HCT116 (cell line): ENCODE measurements at regions not wholly inside any gene's neighbourhood (a gene's known extent, or its start where the extent isn't known, plus 50 kb on each side); places are given as distances from the start of the nearest gene placed in this dataset.

ENCODE experiments used
- ATAC-seq: fragments of 200-7000 bp; cut with Tn5 transposase; 2 replicates; pipeline ENCODE4 v1.9.1; 2020; ENCODE audit warnings: mild to moderate bottlenecking, moderate library complexity
- BruUV-seq: library from RNA; stranded (reverse); fragments of 400-500 nt; replicated peaks from 2 replicates; lab custom pipeline; 2021; lab: Mats Ljungman, UMichigan
- CTCF ChIA-PET: fragments of 300-600 bp; sonication (Branson Sonifier 250); formaldehyde crosslinking; loops from one replicate; lab custom pipeline; 2021; ENCODE audit warnings: antibody characterized with exemption; lab: Charles Lee
- POLR2A ChIA-PET: fragments of 300-600, 350-600 bp; sonication (Branson Sonifier 250); formaldehyde crosslinking; loops from one replicate; lab custom pipeline; 2021; ENCODE audit warnings: antibody characterized with exemption; lab: Charles Lee
- RAD21 ChIA-PET, 2 experiments: fragments of 300-600 bp; sonication (Branson Sonifier 250); formaldehyde crosslinking; loops; one replicate each; lab custom pipeline; 2023; ENCODE audit warnings: low total read pairs in 2 of 2; ENCODE audit not compliant: uncharacterized antibody in 2 of 2, unreplicated experiment in 2 of 2, low non-redundant PET in 1 of 2; lab: Charles Lee
- DNase-seq: peaks from one replicate; pipeline ENCODE4 v3.0.0-alpha.2; 2010; ENCODE audit warnings: low read depth, low spot score
- H2AFZ ChIP-seq: fragments of 200-600 bp; shearing (Covaris generic), sonication (generic); 2 replicates; pipeline ENCODE4 v1.6.1; 2017; ENCODE audit warnings: low read depth, mixed run types, mixed read lengths, antibody characterized with exemption, low read length; ENCODE audit not compliant: poor library complexity, severe bottlenecking
- H3K27ac ChIP-seq: 2 replicates; pipeline ENCODE4 v1.5.1; 2012; ENCODE audit warnings: low read depth, low read length
- H3K27me3 ChIP-seq: fragments of 200-600 bp; sonication (generic); 2 replicates; pipeline ENCODE4 v1.6.1; 2016; ENCODE audit warnings: mixed run types, low read length, mixed read lengths; ENCODE audit not compliant: insufficient read depth
- H3K36me3 ChIP-seq, 2 experiments: fragments of 200-500 bp in 1 of 2; fragments of 200-600 bp in 1 of 2; sonication (Bioruptor generic) in 1 of 2; sonication (generic) in 1 of 2; 2 replicates each; pipeline versions ENCODE4 v1.5.1 to v1.6.1; 2014 to 2016; ENCODE audit warnings: low read length in 2 of 2, inconsistent platforms in 1 of 2, mixed read lengths in 1 of 2, mixed run types in 1 of 2; ENCODE audit not compliant: insufficient read depth in 2 of 2, control insufficient read depth in 1 of 2
- H3K4me1 ChIP-seq, 2 experiments: fragments of 200-600 bp in 1 of 2; sonication (generic) in 1 of 2; 2 replicates each; pipeline versions ENCODE4 v1.5.1 to v1.6.1; 2012 to 2017; ENCODE audit warnings: low read length in 2 of 2, inconsistent platforms in 1 of 2, mild to moderate bottlenecking in 1 of 2, mixed read lengths in 1 of 2, mixed run types in 1 of 2, moderate library complexity in 1 of 2; ENCODE audit not compliant: insufficient read depth in 2 of 2, control insufficient read depth in 1 of 2
- H3K4me2 ChIP-seq: fragments of 200-600 bp; sonication (generic); 2 replicates; pipeline ENCODE4 v1.6.1; 2017; ENCODE audit warnings: mixed run types, low read length, mixed read lengths
- H3K4me3 ChIP-seq, 2 experiments: fragments of 200-600 bp in 1 of 2; sonication (generic) in 1 of 2; replicated peaks in 1 of 2; 2 replicates each; pipeline ENCODE4 v1.5.1; 2011 to 2016; ENCODE audit warnings: low read length in 2 of 2, control low read depth in 1 of 2, low read depth in 1 of 2, mild to moderate bottlenecking in 1 of 2, mixed read lengths in 1 of 2, mixed run types in 1 of 2
- H3K79me2 ChIP-seq: fragments of 200-600 bp; sonication (generic); 2 replicates; pipeline ENCODE4 v1.6.1; 2017; ENCODE audit warnings: mild to moderate bottlenecking, mixed run types, low read length, moderate library complexity, mixed read lengths; ENCODE audit not compliant: insufficient read depth
- H3K9ac ChIP-seq: fragments of 200-600 bp; sonication (generic); 2 replicates; pipeline ENCODE4 v1.6.1; 2016; ENCODE audit warnings: low read length, mixed read lengths
- H3K9me2 ChIP-seq: fragments of 200-600 bp; sonication (generic), shearing (Covaris generic); 2 replicates; pipeline ENCODE4 v1.6.1; 2017; ENCODE audit warnings: mixed run types, mild to moderate bottlenecking, moderate library complexity; ENCODE audit not compliant: insufficient read depth
- H3K9me3 ChIP-seq, 2 experiments: fragments of 200-500 bp in 1 of 2; fragments of 200-600 bp in 1 of 2; sonication (Bioruptor generic) in 1 of 2; sonication (generic) in 1 of 2; 2 replicates each; pipeline ENCODE4 v1.6.1; 2014 to 2017; ENCODE audit warnings: low read length in 2 of 2, mixed read lengths in 2 of 2, inconsistent platforms in 1 of 2, low read depth in 1 of 2, mild to moderate bottlenecking in 1 of 2, mixed run types in 1 of 2, moderate library complexity in 1 of 2; ENCODE audit not compliant: control insufficient read depth in 1 of 2, insufficient read depth in 1 of 2
- H4K20me1 ChIP-seq: fragments of 200-600 bp; sonication (generic), shearing (Covaris generic); 2 replicates; pipeline ENCODE4 v1.6.1; 2017; ENCODE audit warnings: mixed run types, mild to moderate bottlenecking, moderate library complexity; ENCODE audit not compliant: insufficient read depth
- CBX3 ChIP-seq: IDR thresholded peaks from 2 replicates; pipeline ENCODE4 v1.6.1; 2012; ENCODE audit warnings: low read depth
- CEBPB ChIP-seq: IDR thresholded peaks from 2 replicates; pipeline ENCODE4 v1.6.1; 2012; ENCODE audit warnings: low read depth
- CTCF ChIP-seq, 3 experiments: fragments of 200-600 bp in 1 of 3; sonication (generic) in 1 of 3; IDR thresholded peaks in 2 of 3; conservative IDR thresholded peaks in 1 of 3; 2 replicates each; pipeline ENCODE4 v1.5.1; 2012 to 2017; ENCODE audit warnings: low read depth in 2 of 3, low read length in 2 of 3, antibody characterized with exemption in 1 of 3, borderline replicate concordance in 1 of 3, control low read depth in 1 of 3, mild to moderate bottlenecking in 1 of 3, mixed read lengths in 1 of 3, mixed run types in 1 of 3, moderate library complexity in 1 of 3; ENCODE audit not compliant: insufficient read depth in 1 of 3
- EGR1 ChIP-seq: IDR thresholded peaks from 2 replicates; pipeline ENCODE4 v1.6.1; 2012; ENCODE audit warnings: low read depth
- EZH2 ChIP-seq: fragments of 200-600 bp; sonication (generic); IDR thresholded peaks from 2 replicates; pipeline ENCODE4 v1.6.1; 2017; ENCODE audit warnings: antibody characterized with exemption, mixed run types
- EZH2phosphoT487 ChIP-seq: fragments of 200-600 bp; IDR thresholded peaks from 2 replicates; pipeline ENCODE4 v1.6.1; 2018; ENCODE audit warnings: antibody characterized with exemption, borderline replicate concordance
- POLR2A ChIP-seq: IDR thresholded peaks from 2 replicates; pipeline ENCODE4 v1.7.0; 2011; ENCODE audit warnings: borderline replicate concordance; ENCODE audit not compliant: insufficient read depth, insufficient read length; ENCODE audit errors: extremely low read depth
- REST ChIP-seq: IDR thresholded peaks from 2 replicates; pipeline ENCODE4 v1.6.1; 2012; ENCODE audit warnings: low read depth
- SRF ChIP-seq: IDR thresholded peaks from 2 replicates; pipeline ENCODE4 v1.6.1; 2012; ENCODE audit warnings: low read depth
- TCF7L2 ChIP-seq: IDR thresholded peaks from 2 replicates; pipeline ENCODE4 v1.7.0; 2011; ENCODE audit warnings: borderline replicate concordance, inconsistent platforms; ENCODE audit not compliant: insufficient read depth, insufficient read length; ENCODE audit errors: extremely low read depth
- ZFX ChIP-seq: fragments of 450-650 bp; IDR thresholded peaks from 2 replicates; pipeline ENCODE4 v1.6.1; 2017
- ZNF274 ChIP-seq: fragments of 200-500 bp; sonication (Bioruptor generic); IDR thresholded peaks from 2 replicates; pipeline ENCODE4 v1.6.1; 2014; ENCODE audit warnings: mild to moderate bottlenecking, low read depth, low read length, inconsistent platforms
- intact Hi-C: fragments of 100-400 bp; cut with micrococcal nuclease; formaldehyde crosslinking; loops from 2 replicates; pipeline ENCODE4 v1.10.0; 2022

GRCh38 chr5:52139888-52140615 is 647.7 kb upstream of the ITGA1 start (continued):
- no peak for TF ChIP-seq CTCF (IDR thresholded peaks at IDR 0.05 in 2 of 3, conservative IDR thresholded peaks at IDR 0.05 in 1 of 3; ENCODE audit: borderline replicate concordance in 1 of 3, insufficient read depth in 1 of 3, low read depth in 2 of 3, low read length in 2 of 3)
- TF ChIP-seq POLR2A, result no peak
- TF ChIP-seq REST, result no peak
- TF ChIP-seq CEBPB, result no peak
- TF ChIP-seq, all 23 proteins: peak for 0

- ChIA-PET CTCF (no interaction called here), POLR2A (no interaction called here), RAD21 (no interaction called here)
- no peak overlapping the region for H3K4me3 ChIP-seq
- no peaks in the 10 kb centered on the region for H3K4me1 ChIP-seq
- H2AFZ ChIP-seq, result no peak overlapping the region
- no TSS peak for BruUV-seq
- H3K27ac ChIP-seq, result no peak overlapping the region
- no peaks in the 10 kb centered on the region for H3K79me2 ChIP-seq
- no peaks in the 10 kb centered on the region; the same call in 1 of the 2 replicates for H4K20me1 ChIP-seq
- no peaks in the 10 kb centered on the region for H3K9me2 ChIP-seq
- no peaks in the 10 kb centered on the region for H3K9me3 ChIP-seq
- no peak for ATAC-seq
- no peak overlapping the region for H3K4me2 ChIP-seq
- H3K36me3 ChIP-seq, result no peaks in the 10 kb centered on the region
- H3K27me3 ChIP-seq, result no peaks in the 10 kb centered on the region
- H3K9ac ChIP-seq, result no peak overlapping the region
- no peak for DNase-seq
- intact Hi-C loops, result no loop called here
- TF ChIP-seq TCF7L2 (no peak), ZNF274 (no peak), EZH2phosphoT487 (no peak), SRF (no peak), EZH2 (no peak), CEBPB (no peak), EGR1 (no peak), CBX3 (no peak), REST (no peak), ZFX (no peak)
Observed at GRCh38 chr5:52148679-52149078, 639.0 kb upstream of the ITGA1 start.
